ENCODE measurements at regions not wholly inside any gene's neighbourhood (a gene's known extent, or its start where the extent isn't known, plus 50 kb on each side); places are given as distances from the start of the nearest gene placed in this dataset.
"Not testable (repeated sequence)": the region's sequence is repeated elsewhere in the genome, so short reads cannot be mapped to it uniquely, and the experiment has no call there.

DNA sequence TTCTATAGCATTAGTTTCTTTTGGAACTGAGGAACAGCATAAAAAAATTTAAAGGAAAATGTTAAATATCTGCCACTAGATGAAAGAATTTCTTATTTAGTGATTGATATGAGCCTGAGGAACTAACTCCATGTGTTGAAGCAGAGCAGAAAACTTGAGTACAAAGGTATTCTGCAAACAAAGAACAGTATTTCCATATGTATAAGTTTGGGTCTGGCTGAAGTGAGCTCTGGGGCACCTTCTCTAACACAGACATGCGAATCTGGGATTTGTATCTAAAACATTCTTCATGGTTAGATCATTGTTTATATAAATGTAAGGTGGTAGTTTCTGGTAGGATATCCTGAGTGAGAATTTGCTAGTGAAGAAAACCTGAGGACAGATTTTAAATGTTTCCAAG is 123.2 kb downstream of the TYW3 start:
- Mint-ChIP-seq H3K4me3 (ENCODE audit: unreplicated experiment) (no peak overlapping the region), H3K9me3 (ENCODE audit: unreplicated experiment) (no peaks in the 10 kb centered on the region), H3K4me1 (ENCODE audit: unreplicated experiment) (no peaks in the 10 kb centered on the region), H3K27me3 (ENCODE audit: unreplicated experiment) (no peaks in the 10 kb centered on the region), H3K27ac (ENCODE audit: unreplicated experiment) (no peak overlapping the region), H3K36me3 (ENCODE audit: low read depth, unreplicated experiment) (no peaks in the 10 kb centered on the region)
- no peak for DNase-seq (ENCODE audit: low spot score)
- TF ChIP-seq, protein P1, sequence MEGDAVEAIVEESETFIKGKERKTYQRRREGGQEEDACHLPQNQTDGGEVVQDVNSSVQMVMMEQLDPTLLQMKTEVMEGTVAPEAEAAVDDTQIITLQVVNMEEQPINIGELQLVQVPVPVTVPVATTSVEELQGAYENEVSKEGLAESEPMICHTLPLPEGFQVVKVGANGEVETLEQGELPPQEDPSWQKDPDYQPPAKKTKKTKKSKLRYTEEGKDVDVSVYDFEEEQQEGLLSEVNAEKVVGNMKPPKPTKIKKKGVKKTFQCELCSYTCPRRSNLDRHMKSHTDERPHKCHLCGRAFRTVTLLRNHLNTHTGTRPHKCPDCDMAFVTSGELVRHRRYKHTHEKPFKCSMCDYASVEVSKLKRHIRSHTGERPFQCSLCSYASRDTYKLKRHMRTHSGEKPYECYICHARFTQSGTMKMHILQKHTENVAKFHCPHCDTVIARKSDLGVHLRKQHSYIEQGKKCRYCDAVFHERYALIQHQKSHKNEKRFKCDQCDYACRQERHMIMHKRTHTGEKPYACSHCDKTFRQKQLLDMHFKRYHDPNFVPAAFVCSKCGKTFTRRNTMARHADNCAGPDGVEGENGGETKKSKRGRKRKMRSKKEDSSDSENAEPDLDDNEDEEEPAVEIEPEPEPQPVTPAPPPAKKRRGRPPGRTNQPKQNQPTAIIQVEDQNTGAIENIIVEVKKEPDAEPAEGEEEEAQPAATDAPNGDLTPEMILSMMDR (IDR thresholded peaks at IDR 0.05; ENCODE audit: unreplicated experiment), result no peak

- no peak overlapping the region for H3K27ac Mint-ChIP-seq (ENCODE audit: unreplicated experiment)
- no peaks in the 10 kb centered on the region for H3K36me3 Mint-ChIP-seq (ENCODE audit: low read depth, unreplicated experiment)
- H3K9me3 Mint-ChIP-seq (ENCODE audit: unreplicated experiment), result no peaks in the 10 kb centered on the region
- no peaks in the 10 kb centered on the region for H3K27me3 Mint-ChIP-seq (ENCODE audit: unreplicated experiment)
- H3K4me3 Mint-ChIP-seq (ENCODE audit: unreplicated experiment), result no peak overlapping the region
- TF ChIP-seq, protein P1 (IDR thresholded peaks at IDR 0.05; ENCODE audit: unreplicated experiment), result no peak
- DNase-seq (ENCODE audit: low spot score), result no peak
- H3K4me1 Mint-ChIP-seq (ENCODE audit: unreplicated experiment), result no peaks in the 10 kb centered on the region
Observed at GRCh38 chr1:74857676-74858075, 124.7 kb downstream of the TYW3 start.

- H3K36me3 Mint-ChIP-seq (ENCODE audit: low read depth, unreplicated experiment), result no peaks in the 10 kb centered on the region
- no peak overlapping the region for H3K4me3 Mint-ChIP-seq (ENCODE audit: unreplicated experiment)
- no peak for DNase-seq (ENCODE audit: low spot score)
- no peaks in the 10 kb centered on the region for H3K27me3 Mint-ChIP-seq (ENCODE audit: unreplicated experiment)
- H3K4me1 Mint-ChIP-seq (ENCODE audit: unreplicated experiment), result no peaks in the 10 kb centered on the region
- no peaks in the 10 kb centered on the region for H3K9me3 Mint-ChIP-seq (ENCODE audit: unreplicated experiment)
- TF ChIP-seq, protein P1 (IDR thresholded peaks at IDR 0.05; ENCODE audit: unreplicated experiment), result no peak
- no peak overlapping the region for H3K27ac Mint-ChIP-seq (ENCODE audit: unreplicated experiment)
Observed at GRCh38 chr1:74858136-74858535, 125.2 kb downstream of the TYW3 start.

DNA sequence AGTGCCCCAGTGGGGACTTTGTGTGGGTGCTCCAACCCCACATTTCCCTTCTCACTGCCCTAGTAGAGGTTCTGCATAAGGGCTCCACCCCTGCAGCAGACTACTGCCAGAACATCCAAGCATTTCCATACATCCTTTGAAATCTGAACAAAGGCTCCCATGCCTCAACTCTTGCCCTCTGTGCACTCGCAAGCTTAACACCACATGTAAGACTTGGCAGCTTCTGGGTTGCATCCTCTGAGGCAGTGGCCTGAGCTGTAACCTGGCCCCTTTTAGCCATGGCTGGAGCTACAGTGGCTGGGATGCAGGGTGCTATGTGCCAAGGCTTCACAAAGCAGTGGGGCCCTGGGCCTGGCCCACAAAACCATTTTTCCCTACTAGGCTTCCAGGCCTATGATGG is 128.9 kb downstream of the TYW3 start:
- Mint-ChIP-seq H3K36me3 (ENCODE audit: low read depth, unreplicated experiment) (no peaks in the 10 kb centered on the region), H3K27me3 (ENCODE audit: unreplicated experiment) (no peaks in the 10 kb centered on the region), H3K9me3 (ENCODE audit: unreplicated experiment) (no peaks in the 10 kb centered on the region), H3K4me1 (ENCODE audit: unreplicated experiment) (no peaks in the 10 kb centered on the region), H3K27ac (ENCODE audit: unreplicated experiment) (no peak overlapping the region), H3K4me3 (ENCODE audit: unreplicated experiment) (no peak overlapping the region)
- DNase-seq (ENCODE audit: low spot score), result no peak
- TF ChIP-seq, protein P1 (IDR thresholded peaks at IDR 0.05; ENCODE audit: unreplicated experiment), result no peak

DNA sequence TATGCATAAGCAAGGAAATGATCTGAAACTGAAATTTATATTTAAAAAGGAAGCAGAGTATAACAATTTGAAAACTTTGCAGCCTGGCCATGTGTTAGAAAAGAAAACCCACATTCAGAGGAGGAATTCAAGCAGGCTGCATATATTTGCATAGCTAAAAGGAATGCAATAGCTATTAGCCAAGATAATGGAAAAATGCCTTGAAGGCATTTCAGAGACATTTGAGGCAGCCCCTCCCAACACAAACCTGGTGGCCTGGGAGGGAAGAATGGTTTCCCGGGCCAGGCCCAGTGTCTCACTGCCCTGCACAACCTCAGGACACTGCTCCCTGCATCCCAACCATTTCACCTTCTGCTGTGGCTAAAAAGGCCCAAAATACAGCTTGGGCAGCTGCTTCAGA is 136.8 kb downstream of the TYW3 start:
- Mint-ChIP-seq H3K36me3 (ENCODE audit: low read depth, unreplicated experiment) (no peaks in the 10 kb centered on the region), H3K27me3 (ENCODE audit: unreplicated experiment) (no peaks in the 10 kb centered on the region), H3K4me1 (ENCODE audit: unreplicated experiment) (no peaks in the 10 kb centered on the region), H3K27ac (ENCODE audit: unreplicated experiment) (no peak overlapping the region), H3K9me3 (ENCODE audit: unreplicated experiment) (peaks cover 8% of the 10 kb centered on the region), H3K4me3 (ENCODE audit: unreplicated experiment) (no peak overlapping the region)
- no peak for DNase-seq (ENCODE audit: low spot score)
- TF ChIP-seq, protein P1 (IDR thresholded peaks at IDR 0.05; ENCODE audit: unreplicated experiment), result no peak

DNA sequence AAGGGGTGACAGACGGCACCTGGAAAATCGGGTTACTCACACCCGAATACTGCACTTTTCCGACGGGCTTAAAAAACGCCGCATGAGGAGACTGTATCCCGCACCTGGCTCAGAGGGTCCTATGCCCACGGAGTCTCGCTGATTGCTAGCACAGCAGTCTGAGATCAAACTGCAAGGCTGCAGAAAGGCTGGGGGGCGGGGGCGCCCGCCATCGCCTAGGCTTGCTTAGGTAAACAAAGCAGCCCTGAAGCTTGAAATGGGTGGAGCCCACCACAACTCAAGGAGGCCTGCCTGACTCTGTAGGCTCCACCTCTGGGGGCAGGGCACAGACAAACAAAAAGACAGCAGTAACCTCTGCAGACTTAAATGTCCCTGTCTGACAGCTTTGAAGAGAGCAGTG is 144.4 kb downstream of the TYW3 start:
- not testable (repeated sequence) for H3K4me3 Mint-ChIP-seq (ENCODE audit: unreplicated experiment); H3K9me3 Mint-ChIP-seq (ENCODE audit: unreplicated experiment); DNase-seq (ENCODE audit: low spot score); H3K27me3 Mint-ChIP-seq (ENCODE audit: unreplicated experiment); H3K27ac Mint-ChIP-seq (ENCODE audit: unreplicated experiment); H3K36me3 Mint-ChIP-seq (ENCODE audit: low read depth, unreplicated experiment); H3K4me1 Mint-ChIP-seq (ENCODE audit: unreplicated experiment)

Data from endothelial cell (in vitro differentiated cells).